ENCODE measurements at regions not wholly inside any gene's neighbourhood (a gene's known extent, or its start where the extent isn't known, plus 50 kb on each side); places are given as distances from the start of the nearest gene placed in this dataset.
A peak's percentile ranks its signal among the peaks of the same experiment; 100 is the strongest.

DNA sequence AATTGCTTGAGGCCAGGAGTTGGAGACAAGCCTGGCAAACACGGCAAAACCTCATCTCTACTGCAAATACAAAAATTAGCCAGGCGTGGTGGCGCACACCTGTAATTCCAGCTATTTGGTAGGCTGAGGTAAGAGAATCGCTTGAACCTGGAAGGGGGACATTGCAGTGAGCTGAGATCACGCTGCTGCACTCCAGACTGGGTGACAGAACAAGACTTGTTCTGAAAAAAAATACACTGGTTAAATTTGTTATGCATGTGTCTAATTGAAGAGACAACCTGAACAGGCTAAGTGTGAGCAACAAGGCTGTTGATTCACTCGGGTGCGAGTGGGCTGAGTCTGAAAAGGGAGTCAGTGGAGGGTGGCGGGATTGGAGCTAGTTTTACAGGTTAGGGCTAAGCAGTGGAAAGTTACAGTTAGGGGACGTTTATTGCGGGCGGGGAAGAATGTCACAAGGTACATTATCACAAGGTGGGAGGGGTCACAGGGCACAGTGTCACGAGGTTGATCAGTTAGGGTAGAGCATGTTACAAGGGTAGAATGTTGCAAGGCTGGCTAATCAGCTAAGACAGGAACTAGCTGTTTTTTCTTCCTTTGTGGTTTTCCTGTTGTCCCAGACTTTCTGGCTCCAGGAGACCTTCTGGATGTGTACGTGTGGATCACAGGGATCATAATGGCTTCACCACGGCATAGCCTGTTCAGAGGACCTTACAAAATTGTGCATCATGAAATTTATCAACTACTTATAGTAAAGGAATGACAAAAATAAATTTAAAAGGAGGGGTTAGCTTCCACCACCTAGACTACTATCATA is 115.8 kb downstream of the NAA11 start (continued):
- TF ChIP-seq IFI16 (CRISPR knock-in tag; IDR thresholded peaks at IDR 0.05) (no peak), ZNF324 (CRISPR knock-in tag; IDR thresholded peaks at IDR 0.05) (peak; percentile 28; the same call in 1 of the 2 replicates), NFRKB (IDR thresholded peaks at IDR 0.05; ENCODE audit: low read depth) (peak; percentile 59), TAF7 (tag; IDR thresholded peaks at IDR 0.05) (peak; percentile 56; the same call in 1 of the 2 replicates), CBFB (CRISPR knock-in tag; IDR thresholded peaks at IDR 0.05) (no peak), DNMT1 (IDR thresholded peaks at IDR 0.05) (no peak), SMAD4 (CRISPR knock-in tag; conservative IDR thresholded peaks at IDR 0.05) (peak; percentile 92), HDAC1 (IDR thresholded peaks at IDR 0.05) (peak in 1 of 2 experiments; percentile 59; a peak in 1 of 4 replicates), FOXK2 (conservative IDR thresholded peaks at IDR 0.05 in 1 of 2, IDR thresholded peaks at IDR 0.05 in 1 of 2; ENCODE audit: low read depth in 2 of 2) (peak; percentile 77 to 91), TSC22D4 (tag; IDR thresholded peaks at IDR 0.05) (no peak), ESRRA (IDR thresholded peaks at IDR 0.05; ENCODE audit: borderline replicate concordance, low read depth) (peak; percentile 89; the same call in 1 of the 2 replicates), SNRNP70 (optimal IDR thresholded peaks at IDR 0.05; ENCODE audit: low read depth, low read length) (no peak), POU5F1 (IDR thresholded peaks at IDR 0.05; ENCODE audit: borderline replicate concordance, low read depth, low read length, partially characterized antibody) (no peak), ZNF134 (CRISPR knock-in tag; conservative IDR thresholded peaks at IDR 0.05) (peak; percentile 77; the same call in 1 of the 2 replicates), HMG20B (CRISPR knock-in tag; IDR thresholded peaks at IDR 0.05) (0 out of 2 replicates have a peak, but pooled peaks have one; percentile 48), GABPB2 (CRISPR knock-in tag; conservative IDR thresholded peaks at IDR 0.05) (no peak), KAT2B (IDR thresholded peaks at IDR 0.05; ENCODE audit: low read depth, low read length) (no peak), JUNB (CRISPR knock-in tag; conservative IDR thresholded peaks at IDR 0.05) (no peak), ZBTB7A (IDR thresholded peaks at IDR 0.05; ENCODE audit: borderline replicate concordance, control insufficient read depth, low read depth, low read length) (no peak)
- TF ChIP-seq, protein P1, sequence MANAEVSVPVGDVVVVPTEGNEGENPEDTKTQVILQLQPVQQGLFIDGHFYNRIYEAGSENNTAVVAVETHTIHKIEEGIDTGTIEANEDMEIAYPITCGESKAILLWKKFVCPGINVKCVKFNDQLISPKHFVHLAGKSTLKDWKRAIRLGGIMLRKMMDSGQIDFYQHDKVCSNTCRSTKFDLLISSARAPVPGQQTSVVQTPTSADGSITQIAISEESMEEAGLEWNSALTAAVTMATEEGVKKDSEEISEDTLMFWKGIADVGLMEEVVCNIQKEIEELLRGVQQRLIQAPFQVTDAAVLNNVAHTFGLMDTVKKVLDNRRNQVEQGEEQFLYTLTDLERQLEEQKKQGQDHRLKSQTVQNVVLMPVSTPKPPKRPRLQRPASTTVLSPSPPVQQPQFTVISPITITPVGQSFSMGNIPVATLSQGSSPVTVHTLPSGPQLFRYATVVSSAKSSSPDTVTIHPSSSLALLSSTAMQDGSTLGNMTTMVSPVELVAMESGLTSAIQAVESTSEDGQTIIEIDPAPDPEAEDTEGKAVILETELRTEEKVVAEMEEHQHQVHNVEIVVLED (CRISPR knock-in tag; IDR thresholded peaks at IDR 0.05): no peak
- TF ChIP-seq, protein P2, sequence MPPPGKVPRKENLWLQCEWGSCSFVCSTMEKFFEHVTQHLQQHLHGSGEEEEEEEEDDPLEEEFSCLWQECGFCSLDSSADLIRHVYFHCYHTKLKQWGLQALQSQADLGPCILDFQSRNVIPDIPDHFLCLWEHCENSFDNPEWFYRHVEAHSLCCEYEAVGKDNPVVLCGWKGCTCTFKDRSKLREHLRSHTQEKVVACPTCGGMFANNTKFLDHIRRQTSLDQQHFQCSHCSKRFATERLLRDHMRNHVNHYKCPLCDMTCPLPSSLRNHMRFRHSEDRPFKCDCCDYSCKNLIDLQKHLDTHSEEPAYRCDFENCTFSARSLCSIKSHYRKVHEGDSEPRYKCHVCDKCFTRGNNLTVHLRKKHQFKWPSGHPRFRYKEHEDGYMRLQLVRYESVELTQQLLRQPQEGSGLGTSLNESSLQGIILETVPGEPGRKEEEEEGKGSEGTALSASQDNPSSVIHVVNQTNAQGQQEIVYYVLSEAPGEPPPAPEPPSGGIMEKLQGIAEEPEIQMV (tag; conservative IDR thresholded peaks at IDR 0.05; ENCODE audit: low read depth): no peak
- TF ChIP-seq, protein P3, sequence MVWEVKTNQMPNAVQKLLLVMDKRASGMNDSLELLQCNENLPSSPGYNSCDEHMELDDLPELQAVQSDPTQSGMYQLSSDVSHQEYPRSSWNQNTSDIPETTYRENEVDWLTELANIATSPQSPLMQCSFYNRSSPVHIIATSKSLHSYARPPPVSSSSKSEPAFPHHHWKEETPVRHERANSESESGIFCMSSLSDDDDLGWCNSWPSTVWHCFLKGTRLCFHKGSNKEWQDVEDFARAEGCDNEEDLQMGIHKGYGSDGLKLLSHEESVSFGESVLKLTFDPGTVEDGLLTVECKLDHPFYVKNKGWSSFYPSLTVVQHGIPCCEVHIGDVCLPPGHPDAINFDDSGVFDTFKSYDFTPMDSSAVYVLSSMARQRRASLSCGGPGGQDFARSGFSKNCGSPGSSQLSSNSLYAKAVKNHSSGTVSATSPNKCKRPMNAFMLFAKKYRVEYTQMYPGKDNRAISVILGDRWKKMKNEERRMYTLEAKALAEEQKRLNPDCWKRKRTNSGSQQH (CRISPR knock-in tag; IDR thresholded peaks at IDR 0.05): no peak
- TF ChIP-seq, protein P4, sequence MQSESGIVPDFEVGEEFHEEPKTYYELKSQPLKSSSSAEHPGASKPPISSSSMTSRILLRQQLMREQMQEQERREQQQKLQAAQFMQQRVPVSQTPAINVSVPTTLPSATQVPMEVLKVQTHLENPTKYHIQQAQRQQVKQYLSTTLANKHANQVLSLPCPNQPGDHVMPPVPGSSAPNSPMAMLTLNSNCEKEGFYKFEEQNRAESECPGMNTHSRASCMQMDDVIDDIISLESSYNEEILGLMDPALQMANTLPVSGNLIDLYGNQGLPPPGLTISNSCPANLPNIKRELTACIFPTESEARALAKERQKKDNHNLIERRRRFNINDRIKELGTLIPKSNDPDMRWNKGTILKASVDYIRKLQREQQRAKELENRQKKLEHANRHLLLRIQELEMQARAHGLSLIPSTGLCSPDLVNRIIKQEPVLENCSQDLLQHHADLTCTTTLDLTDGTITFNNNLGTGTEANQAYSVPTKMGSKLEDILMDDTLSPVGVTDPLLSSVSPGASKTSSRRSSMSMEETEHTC (IDR thresholded peaks at IDR 0.05): peak; percentile 100

Data from K562 (cell line).